GM19455 (cell line): ENCODE measurements at regions not wholly inside any gene's neighbourhood (a gene's known extent, or its start where the extent isn't known, plus 50 kb on each side); places are given as distances from the start of the nearest gene placed in this dataset.
"Not testable (repeated sequence)": the region's sequence is repeated elsewhere in the genome, so short reads cannot be mapped to it uniquely, and the experiment has no call there.

ENCODE experiments used
- ATAC-seq: cut with Tn5 transposase; IDR thresholded peaks from one replicate; pipeline ENCODE4 v1.9.1; 2021; ENCODE audit not compliant: unreplicated experiment

- ATAC-seq = no peak
Measured at GRCh38 chr10:121322776-121323175, 275.5 kb downstream of the FGFR2 start.

GRCh38 chr10:121323443-121323842 lies 274.8 kb downstream of the FGFR2 start:
- ATAC-seq = no peak

GRCh38 chr10:121324678-121325213 lies 273.5 kb downstream of the FGFR2 start:
- no peak for ATAC-seq

GRCh38 chr10:121325490-121326231 lies 272.6 kb downstream of the FGFR2 start:
- no peak for ATAC-seq

GRCh38 chr10:121326905-121327304 lies 271.3 kb downstream of the FGFR2 start:
- ATAC-seq = no peak

- ATAC-seq = no peak
Measured at GRCh38 chr10:121327727-121328126, 270.5 kb downstream of the FGFR2 start.

- ATAC-seq = not testable (repeated sequence)
Measured at GRCh38 chr10:121329631-121330030, 268.6 kb downstream of the FGFR2 start.

- no peak for ATAC-seq
Measured at GRCh38 chr10:121330563-121330962, 267.7 kb downstream of the FGFR2 start.

GRCh38 chr10:121332353-121332752 lies 265.9 kb downstream of the FGFR2 start:
- no peak for ATAC-seq

- no peak for ATAC-seq
Measured at GRCh38 chr10:121332829-121333765, 265.1 kb downstream of the FGFR2 start.

- no peak for ATAC-seq
Measured at GRCh38 chr10:121335386-121335925, 262.8 kb downstream of the FGFR2 start.

- no peak for ATAC-seq
Measured at GRCh38 chr10:121337427-121337826, 260.8 kb downstream of the FGFR2 start.

- no peak for ATAC-seq
Measured at GRCh38 chr10:121338206-121338980, 259.9 kb downstream of the FGFR2 start.

- ATAC-seq = no peak
Measured at GRCh38 chr10:121339114-121339513, 259.1 kb downstream of the FGFR2 start.

GRCh38 chr10:121340271-121340831 lies 257.9 kb downstream of the FGFR2 start:
- no peak for ATAC-seq

GRCh38 chr10:121351540-121351939 lies 246.7 kb downstream of the FGFR2 start:
- no peak for ATAC-seq

- ATAC-seq = no peak
Measured at GRCh38 chr10:121352231-121352855, 245.9 kb downstream of the FGFR2 start.

- no peak for ATAC-seq
Measured at GRCh38 chr10:121355161-121355560, 243.1 kb downstream of the FGFR2 start.

GRCh38 chr10:121356183-121356582 lies 242.1 kb downstream of the FGFR2 start:
- ATAC-seq = no peak

GRCh38 chr10:121357401-121357800 lies 240.8 kb downstream of the FGFR2 start:
- ATAC-seq = no peak
